SK-N-SH (cell line): ENCODE measurements at regions not wholly inside any gene's neighbourhood (a gene's known extent, or its start where the extent isn't known, plus 50 kb on each side); places are given as distances from the start of the nearest gene placed in this dataset.

Source experiments
- CTCF ChIA-PET: fragments of 300-600, 350-600 bp; formaldehyde crosslinking; extraction: SDS; loops from one replicate; lab custom pipeline; 2021; lab: Yijun Ruan, JAX
- POLR2A ChIA-PET: fragments of 350-600 bp; sonication (Branson Sonifier 250); formaldehyde crosslinking; extraction: SDS; loops from one replicate; lab custom pipeline; 2020; ENCODE audit warnings: antibody characterized with exemption, inconsistent platforms; lab: Yijun Ruan, JAX
- DNase-seq: peaks from one replicate; pipeline ENCODE4 v3.0.0; 2012
- H2AFZ ChIP-seq: fragments of 200-600 bp; sonication (generic); 2 replicates; pipeline ENCODE4 v1.8.1; 2016; ENCODE audit warnings: antibody characterized with exemption, mild to moderate bottlenecking, low read depth
- H3F3A ChIP-seq: fragments of 200-600 bp; sonication (generic); replicated peaks from 2 replicates; pipeline ENCODE3; 2016; ENCODE audit warnings: antibody characterized with exemption, mild to moderate bottlenecking; ENCODE audit not compliant: insufficient read depth
- H3K27ac ChIP-seq, 2 experiments: fragments of 200-500 bp in 1 of 2; fragments of 200-600 bp in 1 of 2; sonication (Bioruptor generic) in 1 of 2; sonication (generic), shearing (Covaris generic) in 1 of 2; 2 replicates each; pipeline versions ENCODE4 v1.5.1 to v1.6.1; 2014 to 2016; ENCODE audit warnings: low read depth in 2 of 2, inconsistent platforms in 1 of 2, low read length in 1 of 2, mild to moderate bottlenecking in 1 of 2, mixed read lengths in 1 of 2
- H3K27me3 ChIP-seq: fragments of 200-600 bp; sonication (generic), shearing (Covaris generic); 2 replicates; pipeline ENCODE4 v1.6.1; 2016; ENCODE audit warnings: mixed run types; ENCODE audit not compliant: insufficient read depth
- H3K36me3 ChIP-seq, 2 experiments: fragments of 200-500 bp in 1 of 2; fragments of 200-600 bp in 1 of 2; sonication (Bioruptor generic) in 1 of 2; sonication (generic) in 1 of 2; replicated peaks in 1 of 2; 2 replicates each; pipeline versions ENCODE3 to v1.5.1; 2014 to 2016; ENCODE audit warnings: low read length in 1 of 2, mild to moderate bottlenecking in 1 of 2; ENCODE audit not compliant: insufficient read depth in 2 of 2, control insufficient read depth in 1 of 2
- H3K4me1 ChIP-seq, 2 experiments: fragments of 200-500 bp in 1 of 2; fragments of 200-600 bp in 1 of 2; sonication (Bioruptor generic) in 1 of 2; sonication (generic), shearing (Covaris generic) in 1 of 2; 2 replicates each; pipeline versions ENCODE4 v1.5.1 to v1.6.1; 2014 to 2016; ENCODE audit warnings: low read depth in 1 of 2, low read length in 1 of 2, mixed run types in 1 of 2; ENCODE audit not compliant: insufficient read depth in 2 of 2, control insufficient read depth in 1 of 2
- H3K4me2 ChIP-seq: fragments of 200-600 bp; sonication (generic), shearing (Covaris generic); 2 replicates; pipeline ENCODE4 v1.6.1; 2017; ENCODE audit warnings: mixed run types
- H3K4me3 ChIP-seq, 2 experiments: fragments of 200-500 bp in 1 of 2; fragments of 200-600 bp in 1 of 2; sonication (Bioruptor generic) in 1 of 2; sonication (generic), shearing (Covaris generic) in 1 of 2; 2 replicates each; pipeline versions ENCODE4 v1.5.1 to v1.8.1; 2014 to 2016; ENCODE audit warnings: low read depth in 2 of 2, inconsistent platforms in 1 of 2, low read length in 1 of 2, mild to moderate bottlenecking in 1 of 2, mixed read lengths in 1 of 2, moderate library complexity in 1 of 2
- H3K79me2 ChIP-seq: fragments of 200-600 bp; sonication (generic); 2 replicates; pipeline ENCODE4 v1.8.1; 2017; ENCODE audit warnings: mild to moderate bottlenecking; ENCODE audit not compliant: insufficient read depth
- H3K9ac ChIP-seq: fragments of 200-600 bp; sonication (generic); 2 replicates; pipeline ENCODE4 v1.6.1; 2017; ENCODE audit warnings: mixed run types
- H3K9me2 ChIP-seq: fragments of 200-600 bp; sonication (generic); 2 replicates; pipeline ENCODE4 v1.6.1; 2017; ENCODE audit warnings: mixed run types
- H3K9me3 ChIP-seq: fragments of 200-600 bp; sonication (generic); 2 replicates; pipeline ENCODE4 v1.6.1; 2017; ENCODE audit warnings: mixed run types, mild to moderate bottlenecking, moderate library complexity
- H4K20me1 ChIP-seq: fragments of 200-600 bp; sonication (generic); 2 replicates; pipeline ENCODE4 v1.6.1; 2017; ENCODE audit warnings: mild to moderate bottlenecking, mixed run types; ENCODE audit not compliant: insufficient read depth
- ELF1 ChIP-seq: IDR thresholded peaks from 2 replicates; pipeline ENCODE4 v1.4.0; 2012
- EP300 ChIP-seq, 2 experiments: IDR thresholded peaks; 2 replicates each; pipeline versions ENCODE4 v1.4.0 to v1.6.1; 2012; ENCODE audit warnings: borderline replicate concordance in 1 of 2, low read depth in 1 of 2, low read length in 1 of 2
- EZH2phosphoT487 ChIP-seq: fragments of 200-600 bp; sonication (generic); IDR thresholded peaks from 2 replicates; pipeline ENCODE4 v1.6.1; 2017; ENCODE audit warnings: low read depth, mixed run types, mild to moderate bottlenecking, antibody characterized with exemption, moderate library complexity, borderline replicate concordance
- FOSL2 ChIP-seq: IDR thresholded peaks from 2 replicates; pipeline ENCODE4 v1.4.0; 2012; ENCODE audit warnings: low read depth, mild to moderate bottlenecking, moderate library complexity, borderline replicate concordance
- GATA2 ChIP-seq: sonication (generic); formaldehyde crosslinking; IDR thresholded peaks from 2 replicates; pipeline ENCODE4 v1.5.0; 2020; ENCODE audit warnings: mild to moderate bottlenecking, missing genetic modification reagents
- IRF3 ChIP-seq: fragments of 150-350 bp; IDR thresholded peaks from 2 replicates; pipeline ENCODE4 v1.6.1; 2016; ENCODE audit warnings: mild to moderate bottlenecking, low read depth, low read length
- JUND ChIP-seq: IDR thresholded peaks from 2 replicates; pipeline ENCODE4 v1.4.0; 2012
- MEF2A ChIP-seq: IDR thresholded peaks from 2 replicates; pipeline ENCODE4 v1.4.0; 2012; ENCODE audit warnings: low read depth, borderline replicate concordance
- MXI1 ChIP-seq: IDR thresholded peaks from 2 replicates; pipeline ENCODE4 v1.6.1; 2012; ENCODE audit warnings: mild to moderate bottlenecking, low read depth, low read length, improper control_type of control experiment
- NRF1 ChIP-seq: IDR thresholded peaks from 2 replicates; pipeline ENCODE4 v1.6.1; 2012; ENCODE audit warnings: low read depth, mild to moderate bottlenecking, low read length
- POLR2AphosphoS5 ChIP-seq: IDR thresholded peaks from 2 replicates; pipeline ENCODE4 v1.6.1; 2012; ENCODE audit warnings: low read depth, low read length
- RAD21 ChIP-seq: IDR thresholded peaks from 2 replicates; pipeline ENCODE4 v1.6.1; 2012; ENCODE audit warnings: mild to moderate bottlenecking, low read length
- RCOR1 ChIP-seq: fragments of 150-350 bp; IDR thresholded peaks from 2 replicates; pipeline ENCODE4 v1.6.1; 2017; ENCODE audit warnings: antibody characterized with exemption, low read length
- RFX5 ChIP-seq: IDR thresholded peaks from 2 replicates; pipeline ENCODE4 v1.6.1; 2012; ENCODE audit warnings: mild to moderate bottlenecking, improper control_type of control experiment, low read length
- RXRA ChIP-seq: IDR thresholded peaks from 2 replicates; pipeline ENCODE4 v1.4.0; 2012; ENCODE audit warnings: low read depth, mild to moderate bottlenecking, borderline replicate concordance
- SMC3 ChIP-seq: IDR thresholded peaks from 2 replicates; pipeline ENCODE4 v1.6.1; 2012; ENCODE audit warnings: low read depth, low read length, improper control_type of control experiment
- TAF1 ChIP-seq: IDR thresholded peaks from 2 replicates; pipeline ENCODE4 v1.6.1; 2012; ENCODE audit warnings: low read depth, mild to moderate bottlenecking, low read length, moderate library complexity, borderline replicate concordance
- TCF12 ChIP-seq: IDR thresholded peaks from 2 replicates; pipeline ENCODE4 v1.4.0; 2012
- WGBS: methylation state at CpG from one replicate; pipeline ENCODE4 v1.1.6; 2017; ENCODE audit warnings: low lambda C conversion rate; 5-methylcytosine and 5-hydroxymethylcytosine counted together
- TF ChIP-seq, protein P1 (sequence below): IDR thresholded peaks from 2 replicates; pipeline ENCODE4; 2012
- TF ChIP-seq, protein P2 (sequence below): fragments of 200-600 bp; sonication (generic); IDR thresholded peaks from 2 replicates; pipeline ENCODE4 v1.6.1; 2017; ENCODE audit warnings: antibody characterized with exemption, mild to moderate bottlenecking, moderate library complexity
- TF ChIP-seq, protein P3 (sequence below): IDR thresholded peaks from 2 replicates; pipeline ENCODE4 v1.4.0; 2012; ENCODE audit warnings: low read depth, borderline replicate concordance

GRCh38 chr5:17714186-17714585 is 79.9 kb downstream of the TAF11L14 start:
- no peaks in the 10 kb centered on the region for H3K9me3 ChIP-seq
- TF ChIP-seq, protein P1, sequence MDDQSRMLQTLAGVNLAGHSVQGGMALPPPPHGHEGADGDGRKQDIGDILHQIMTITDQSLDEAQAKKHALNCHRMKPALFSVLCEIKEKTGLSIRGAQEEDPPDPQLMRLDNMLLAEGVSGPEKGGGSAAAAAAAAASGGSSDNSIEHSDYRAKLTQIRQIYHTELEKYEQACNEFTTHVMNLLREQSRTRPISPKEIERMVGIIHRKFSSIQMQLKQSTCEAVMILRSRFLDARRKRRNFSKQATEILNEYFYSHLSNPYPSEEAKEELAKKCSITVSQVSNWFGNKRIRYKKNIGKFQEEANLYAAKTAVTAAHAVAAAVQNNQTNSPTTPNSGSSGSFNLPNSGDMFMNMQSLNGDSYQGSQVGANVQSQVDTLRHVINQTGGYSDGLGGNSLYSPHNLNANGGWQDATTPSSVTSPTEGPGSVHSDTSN, result no peak
- TF ChIP-seq GATA2 (CRISPR knock-in tag), result no peak
- no peak for TF ChIP-seq RCOR1
- no peak for TF ChIP-seq RFX5
- TF ChIP-seq NRF1, result no peak
- TF ChIP-seq RAD21, result no peak
- TF ChIP-seq, protein P2, sequence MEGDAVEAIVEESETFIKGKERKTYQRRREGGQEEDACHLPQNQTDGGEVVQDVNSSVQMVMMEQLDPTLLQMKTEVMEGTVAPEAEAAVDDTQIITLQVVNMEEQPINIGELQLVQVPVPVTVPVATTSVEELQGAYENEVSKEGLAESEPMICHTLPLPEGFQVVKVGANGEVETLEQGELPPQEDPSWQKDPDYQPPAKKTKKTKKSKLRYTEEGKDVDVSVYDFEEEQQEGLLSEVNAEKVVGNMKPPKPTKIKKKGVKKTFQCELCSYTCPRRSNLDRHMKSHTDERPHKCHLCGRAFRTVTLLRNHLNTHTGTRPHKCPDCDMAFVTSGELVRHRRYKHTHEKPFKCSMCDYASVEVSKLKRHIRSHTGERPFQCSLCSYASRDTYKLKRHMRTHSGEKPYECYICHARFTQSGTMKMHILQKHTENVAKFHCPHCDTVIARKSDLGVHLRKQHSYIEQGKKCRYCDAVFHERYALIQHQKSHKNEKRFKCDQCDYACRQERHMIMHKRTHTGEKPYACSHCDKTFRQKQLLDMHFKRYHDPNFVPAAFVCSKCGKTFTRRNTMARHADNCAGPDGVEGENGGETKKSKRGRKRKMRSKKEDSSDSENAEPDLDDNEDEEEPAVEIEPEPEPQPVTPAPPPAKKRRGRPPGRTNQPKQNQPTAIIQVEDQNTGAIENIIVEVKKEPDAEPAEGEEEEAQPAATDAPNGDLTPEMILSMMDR, result no peak
- TF ChIP-seq TCF12, result no peak
- no peak for TF ChIP-seq EZH2phosphoT487
- no peak for TF ChIP-seq RXRA
- no peak for TF ChIP-seq ELF1
- no peak for TF ChIP-seq MXI1
- TF ChIP-seq MEF2A, result no peak
- TF ChIP-seq JUND, result no peak
- no peak for TF ChIP-seq FOSL2
- no peak for TF ChIP-seq IRF3
- no peak for TF ChIP-seq EP300 (IDR thresholded peaks at IDR 0.05; ENCODE audit: borderline replicate concordance in 1 of 2, low read depth in 1 of 2, low read length in 1 of 2)
- H3K4me2 ChIP-seq, result no peak overlapping the region
- no peaks in the 10 kb centered on the region for H3K27me3 ChIP-seq
- H3K9ac ChIP-seq, result no peak overlapping the region
- no peaks in the 10 kb centered on the region for H3K4me1 ChIP-seq
- H3F3A ChIP-seq, result no peaks in the 10 kb centered on the region
- no peak overlapping the region for H2AFZ ChIP-seq
- no peaks in the 10 kb centered on the region for H3K36me3 ChIP-seq
- no peaks in the 10 kb centered on the region for H4K20me1 ChIP-seq
- no peak overlapping the region for H3K27ac ChIP-seq
- CTCF ChIA-PET, result no interaction called here
- no peaks in the 10 kb centered on the region for H3K79me2 ChIP-seq
- 75% methylated on average over 4 of the region's 4 CpGs for WGBS
- DNase-seq, result no peak
- no peak overlapping the region for H3K4me3 ChIP-seq
- no peaks in the 10 kb centered on the region for H3K9me2 ChIP-seq
- POLR2A ChIA-PET, result no interaction called here

- no peak overlapping the region for H3K9ac ChIP-seq
- no peaks in the 10 kb centered on the region for H3K36me3 ChIP-seq
- no peak overlapping the region for H2AFZ ChIP-seq
- no peak overlapping the region for H3K27ac ChIP-seq
- no peaks in the 10 kb centered on the region for H3F3A ChIP-seq
- POLR2A ChIA-PET, result no interaction called here
- CTCF ChIA-PET, result no interaction called here
- 69% methylated on average over 9 of the region's 9 CpGs for WGBS
- H4K20me1 ChIP-seq, result no peaks in the 10 kb centered on the region
- H3K9me2 ChIP-seq, result no peaks in the 10 kb centered on the region
- no peaks in the 10 kb centered on the region for H3K9me3 ChIP-seq
- H3K4me2 ChIP-seq, result no peak overlapping the region
- no peak overlapping the region for H3K4me3 ChIP-seq
- DNase-seq, result no peak
- no peaks in the 10 kb centered on the region for H3K79me2 ChIP-seq
- no peaks in the 10 kb centered on the region for H3K4me1 ChIP-seq
- no peaks in the 10 kb centered on the region for H3K27me3 ChIP-seq
- no peak for TF ChIP-seq EP300 (IDR thresholded peaks at IDR 0.05; ENCODE audit: borderline replicate concordance in 1 of 2, low read depth in 1 of 2, low read length in 1 of 2)
- TF ChIP-seq GATA2 (CRISPR knock-in tag), result no peak
- TF ChIP-seq RAD21, result no peak
- TF ChIP-seq POLR2AphosphoS5, result no peak
- no peak for TF ChIP-seq TAF1
- TF ChIP-seq, protein P2, result no peak
- TF ChIP-seq, protein P3, sequence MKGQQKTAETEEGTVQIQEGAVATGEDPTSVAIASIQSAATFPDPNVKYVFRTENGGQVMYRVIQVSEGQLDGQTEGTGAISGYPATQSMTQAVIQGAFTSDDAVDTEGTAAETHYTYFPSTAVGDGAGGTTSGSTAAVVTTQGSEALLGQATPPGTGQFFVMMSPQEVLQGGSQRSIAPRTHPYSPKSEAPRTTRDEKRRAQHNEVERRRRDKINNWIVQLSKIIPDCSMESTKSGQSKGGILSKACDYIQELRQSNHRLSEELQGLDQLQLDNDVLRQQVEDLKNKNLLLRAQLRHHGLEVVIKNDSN, result no peak
- no peak for TF ChIP-seq SMC3
Observed at GRCh38 chr5:17719592-17719991, 85.3 kb downstream of the TAF11L14 start.
